ENCODE measurements at regions not wholly inside any gene's neighbourhood (a gene's known extent, or its start where the extent isn't known, plus 50 kb on each side); places are given as distances from the start of the nearest gene placed in this dataset.

DNA sequence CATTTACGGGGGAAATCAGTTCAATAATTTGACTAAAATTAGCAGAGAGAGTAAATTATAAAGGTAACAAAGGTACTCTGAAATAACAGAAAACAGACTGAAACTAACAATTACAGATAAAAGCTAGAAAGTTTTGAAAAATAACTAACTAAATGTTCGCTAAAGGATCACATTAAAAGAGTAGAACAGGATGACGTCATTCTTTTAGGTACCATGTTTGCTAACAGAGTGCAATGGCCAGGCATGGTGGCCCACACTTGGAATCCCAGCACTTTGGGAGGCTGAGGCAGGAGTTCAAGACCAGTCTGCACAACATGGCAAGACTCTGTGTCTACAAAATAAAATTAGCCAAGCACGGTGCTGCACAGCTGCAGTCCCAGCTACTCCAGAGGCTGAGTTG lies 212.3 kb upstream of the CDYL start:
- TF ChIP-seq POLR2AphosphoS5 (IDR thresholded peaks at IDR 0.05; ENCODE audit: borderline replicate concordance, low read depth, low read length) (no peak), EZH2 (IDR thresholded peaks at IDR 0.05) (no peak), FOXP2 (optimal IDR thresholded peaks at IDR 0.05; ENCODE audit: control extremely low read depth, extremely low read length, insufficient read depth) (no peak)
- Histone ChIP-seq H3K27ac (no peak overlapping the region), H3K4me3 (no peak overlapping the region), H3K9me3 (ENCODE audit: low read depth, low read length) (no peaks in the 10 kb centered on the region), H3K36me3 (ENCODE audit: insufficient read depth, low read length) (no peaks in the 10 kb centered on the region), H3K9ac (ENCODE audit: insufficient read length) (no peak overlapping the region)
- DNase-seq (ENCODE audit: low read depth, low spot score): no peak

DNA sequence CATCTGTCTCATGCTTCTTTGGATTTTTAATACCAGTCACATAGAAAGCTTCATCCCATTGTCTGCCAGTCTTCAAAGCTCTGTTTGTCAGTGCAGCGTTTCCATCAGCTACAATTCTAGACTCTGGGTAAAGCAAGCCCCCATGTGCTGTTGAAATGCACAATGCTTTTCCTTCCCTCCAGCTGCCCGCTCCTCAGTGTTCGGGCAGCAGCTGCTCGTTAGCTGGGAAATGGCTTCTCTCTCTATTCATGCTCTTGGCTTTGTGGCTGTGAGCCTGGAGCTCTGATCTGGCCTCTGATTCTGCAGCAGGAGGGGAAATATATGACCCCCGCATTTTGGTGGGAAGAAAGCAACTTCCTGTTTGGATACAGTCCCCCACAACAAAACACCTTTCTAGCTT lies 213.0 kb upstream of the CDYL start:
- no peaks in the 10 kb centered on the region for H3K9me3 ChIP-seq (ENCODE audit: low read depth, low read length)
- H3K27ac ChIP-seq: no peak overlapping the region
- no peak overlapping the region for H3K4me3 ChIP-seq
- no peak for DNase-seq (ENCODE audit: low read depth, low spot score)
- H3K9ac ChIP-seq (ENCODE audit: insufficient read length): no peak overlapping the region
- TF ChIP-seq FOXP2 (optimal IDR thresholded peaks at IDR 0.05; ENCODE audit: control extremely low read depth, extremely low read length, insufficient read depth) (no peak), EZH2 (IDR thresholded peaks at IDR 0.05) (no peak), POLR2AphosphoS5 (IDR thresholded peaks at IDR 0.05; ENCODE audit: borderline replicate concordance, low read depth, low read length) (no peak)
- no peaks in the 10 kb centered on the region for H3K36me3 ChIP-seq (ENCODE audit: insufficient read depth, low read length)

DNA sequence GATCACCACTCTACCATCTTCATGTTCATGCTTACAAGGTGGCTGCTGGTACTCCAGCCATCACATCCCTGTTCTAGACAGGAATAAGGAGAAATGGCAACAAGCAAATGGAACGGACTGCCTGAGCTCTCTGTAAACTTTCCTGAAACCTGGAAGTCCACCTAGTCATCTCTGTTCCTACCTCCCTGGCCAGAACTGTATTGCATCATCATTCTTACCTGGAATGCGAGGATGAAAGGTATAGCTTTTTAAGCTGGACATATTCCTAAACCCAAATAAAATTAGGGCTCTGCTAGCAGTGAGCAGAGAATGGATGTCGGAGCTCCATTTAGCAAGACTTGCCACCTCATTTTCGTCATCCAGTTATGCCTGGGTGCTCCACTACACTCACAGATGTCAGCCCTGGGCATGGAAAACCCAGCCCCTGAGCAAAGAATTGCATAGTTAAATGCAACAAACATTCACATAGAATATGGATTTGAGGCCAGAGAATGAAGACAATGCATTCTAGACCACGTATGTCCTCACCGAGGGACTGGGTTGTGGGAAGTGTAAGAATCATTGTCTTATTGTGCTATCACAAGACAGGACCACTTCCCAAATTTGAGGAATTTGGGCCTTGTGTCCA lies 214.3 kb upstream of the CDYL start:
- DNase-seq (ENCODE audit: low read depth, low spot score): no peak
- Histone ChIP-seq H3K36me3 (ENCODE audit: insufficient read depth, low read length) (no peaks in the 10 kb centered on the region), H3K27ac (no peak overlapping the region), H3K9me3 (ENCODE audit: low read depth, low read length) (no peaks in the 10 kb centered on the region), H3K9ac (ENCODE audit: insufficient read length) (no peak overlapping the region), H3K4me3 (no peak overlapping the region)
- TF ChIP-seq EZH2 (IDR thresholded peaks at IDR 0.05) (no peak), POLR2AphosphoS5 (IDR thresholded peaks at IDR 0.05; ENCODE audit: borderline replicate concordance, low read depth, low read length) (no peak), FOXP2 (optimal IDR thresholded peaks at IDR 0.05; ENCODE audit: control extremely low read depth, extremely low read length, insufficient read depth) (no peak)

DNA sequence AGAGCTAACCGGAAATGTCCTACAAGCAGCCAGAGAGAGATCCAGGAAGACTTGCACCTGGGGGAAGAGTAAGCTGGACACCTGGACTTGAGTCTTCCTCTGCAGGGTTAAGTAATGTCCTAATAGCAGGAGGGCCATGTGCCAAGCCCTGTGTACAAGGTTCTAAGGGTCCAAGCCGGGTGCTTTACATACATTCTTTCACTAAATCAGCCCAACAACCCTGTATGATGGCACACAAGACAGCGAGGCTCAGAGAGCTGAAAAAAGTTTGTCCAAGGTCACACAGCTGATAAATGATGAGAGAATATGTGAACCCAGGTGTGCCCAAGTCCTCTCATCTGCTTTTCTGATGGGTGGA lies 215.1 kb upstream of the CDYL start:
- H3K4me3 ChIP-seq: no peak overlapping the region
- DNase-seq (ENCODE audit: low read depth, low spot score): no peak
- no peak overlapping the region for H3K9ac ChIP-seq (ENCODE audit: insufficient read length)
- TF ChIP-seq FOXP2 (optimal IDR thresholded peaks at IDR 0.05; ENCODE audit: control extremely low read depth, extremely low read length, insufficient read depth): no peak
- H3K27ac ChIP-seq: no peak overlapping the region
- no peaks in the 10 kb centered on the region for H3K36me3 ChIP-seq (ENCODE audit: insufficient read depth, low read length)
- no peaks in the 10 kb centered on the region for H3K9me3 ChIP-seq (ENCODE audit: low read depth, low read length)

DNA sequence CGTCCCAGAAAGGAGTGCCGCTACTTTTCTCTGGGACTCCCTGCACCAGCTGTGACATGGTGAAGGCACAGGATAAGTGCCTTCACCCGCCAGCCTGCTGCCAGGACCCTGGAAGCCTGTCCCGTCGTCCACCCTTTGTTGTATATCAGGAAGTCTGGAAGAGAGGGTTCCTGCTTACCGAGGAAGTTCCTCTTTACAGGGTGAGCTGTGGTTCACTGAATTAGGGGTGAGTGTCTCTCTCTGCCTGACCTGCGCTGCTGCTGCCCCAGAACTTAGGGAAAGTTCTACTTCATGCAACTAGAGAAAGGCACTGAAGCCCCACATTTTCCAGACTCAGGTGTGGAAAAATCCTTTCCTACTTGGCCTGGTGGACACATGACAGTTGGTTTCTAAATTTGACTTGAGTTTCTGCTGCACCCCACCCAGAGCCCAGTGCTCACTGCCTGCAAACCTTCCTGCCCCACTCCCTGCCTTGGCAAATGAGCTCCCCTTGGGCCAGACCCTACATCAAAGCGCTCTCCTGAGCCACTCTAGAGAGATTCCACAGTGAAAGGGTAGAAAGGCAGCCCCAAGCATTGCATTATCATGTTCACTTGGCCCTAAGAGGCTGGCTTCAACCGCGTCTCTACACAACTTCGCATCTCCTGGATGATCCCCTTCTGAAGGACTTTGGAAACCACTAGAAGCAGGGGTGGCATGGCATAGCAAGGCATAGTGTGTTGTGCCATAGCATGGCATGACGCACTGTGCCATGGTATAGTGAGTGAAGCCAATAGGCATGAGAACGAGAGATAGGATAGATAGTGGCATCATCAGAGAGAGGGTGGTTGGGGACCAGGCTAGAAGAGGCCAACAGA lies 215.8 kb upstream of the CDYL start:
- H3K9ac ChIP-seq (ENCODE audit: insufficient read length): no peak overlapping the region
- no peak overlapping the region for H3K27ac ChIP-seq
- no peaks in the 10 kb centered on the region for H3K9me3 ChIP-seq (ENCODE audit: low read depth, low read length)
- H3K36me3 ChIP-seq (ENCODE audit: insufficient read depth, low read length): no peaks in the 10 kb centered on the region
- no peak for TF ChIP-seq FOXP2 (optimal IDR thresholded peaks at IDR 0.05; ENCODE audit: control extremely low read depth, extremely low read length, insufficient read depth)
- no peak for TF ChIP-seq POLR2AphosphoS5 (IDR thresholded peaks at IDR 0.05; ENCODE audit: borderline replicate concordance, low read depth, low read length)
- no peak for TF ChIP-seq EZH2 (IDR thresholded peaks at IDR 0.05)
- H3K4me3 ChIP-seq: no peak overlapping the region
- DNase-seq (ENCODE audit: low read depth, low spot score): no peak

DNA sequence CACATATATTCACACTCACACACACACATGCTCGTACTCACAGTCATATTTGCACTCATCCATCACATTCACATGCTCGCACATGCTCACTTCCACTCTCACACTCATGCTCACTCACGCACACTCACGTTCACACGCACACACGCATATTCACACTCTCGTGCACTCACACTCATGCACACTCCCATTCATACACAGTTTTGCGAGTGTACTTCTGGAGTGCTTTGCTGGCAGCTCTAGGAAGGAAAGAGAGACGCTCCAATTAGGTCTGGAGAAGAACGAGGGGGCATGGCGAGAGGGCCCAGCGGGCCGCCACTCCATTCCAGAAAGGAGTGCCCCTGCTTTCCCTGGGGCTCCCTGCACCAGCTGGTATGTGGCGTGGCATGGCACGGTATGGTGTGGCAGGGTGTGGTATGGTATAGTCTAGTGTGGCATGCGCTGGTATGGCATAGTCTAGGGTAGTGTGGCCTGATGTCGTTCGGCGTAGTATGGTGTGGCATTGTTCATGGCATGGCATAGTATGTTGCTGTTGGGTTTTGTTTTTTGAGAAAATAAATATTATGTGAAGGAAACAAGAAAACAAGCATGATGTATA lies 216.8 kb upstream of the CDYL start:
- no peak overlapping the region for H3K9ac ChIP-seq (ENCODE audit: insufficient read length)
- H3K4me3 ChIP-seq: no peak overlapping the region
- DNase-seq (ENCODE audit: low read depth, low spot score): no peak
- H3K9me3 ChIP-seq (ENCODE audit: low read depth, low read length): no peaks in the 10 kb centered on the region
- no peak for TF ChIP-seq EZH2 (IDR thresholded peaks at IDR 0.05)
- no peak for TF ChIP-seq POLR2AphosphoS5 (IDR thresholded peaks at IDR 0.05; ENCODE audit: borderline replicate concordance, low read depth, low read length)
- no peak for TF ChIP-seq FOXP2 (optimal IDR thresholded peaks at IDR 0.05; ENCODE audit: control extremely low read depth, extremely low read length, insufficient read depth)
- no peaks in the 10 kb centered on the region for H3K36me3 ChIP-seq (ENCODE audit: insufficient read depth, low read length)
- no peak overlapping the region for H3K27ac ChIP-seq

DNA sequence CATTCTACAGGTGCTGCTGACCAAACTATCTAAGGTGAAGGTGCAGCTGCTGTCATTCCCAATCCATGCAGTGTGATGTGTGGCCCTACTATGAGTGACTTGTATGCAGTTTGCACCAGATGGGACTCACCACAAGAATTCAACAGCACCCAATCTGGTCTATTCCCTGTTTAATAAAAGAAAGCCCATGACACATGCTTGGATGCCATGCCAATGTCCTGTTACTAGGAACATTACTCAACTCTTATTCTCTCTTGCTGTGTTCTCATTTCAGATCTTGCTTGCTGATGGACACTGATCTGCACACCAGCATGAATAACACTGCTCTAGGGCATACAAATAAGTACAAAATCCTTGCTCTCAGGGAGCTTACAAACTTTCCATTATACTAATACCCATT lies 221.6 kb upstream of the CDYL start:
- H3K4me3 ChIP-seq: no peak overlapping the region
- H3K9ac ChIP-seq (ENCODE audit: insufficient read length): no peak overlapping the region
- H3K27ac ChIP-seq: no peak overlapping the region
- H3K9me3 ChIP-seq (ENCODE audit: low read depth, low read length): no peaks in the 10 kb centered on the region
- TF ChIP-seq EZH2 (IDR thresholded peaks at IDR 0.05) (no peak), POLR2AphosphoS5 (IDR thresholded peaks at IDR 0.05; ENCODE audit: borderline replicate concordance, low read depth, low read length) (no peak), FOXP2 (optimal IDR thresholded peaks at IDR 0.05; ENCODE audit: control extremely low read depth, extremely low read length, insufficient read depth) (no peak)
- H3K36me3 ChIP-seq (ENCODE audit: insufficient read depth, low read length): no peaks in the 10 kb centered on the region
- DNase-seq (ENCODE audit: low read depth, low spot score): no peak

DNA sequence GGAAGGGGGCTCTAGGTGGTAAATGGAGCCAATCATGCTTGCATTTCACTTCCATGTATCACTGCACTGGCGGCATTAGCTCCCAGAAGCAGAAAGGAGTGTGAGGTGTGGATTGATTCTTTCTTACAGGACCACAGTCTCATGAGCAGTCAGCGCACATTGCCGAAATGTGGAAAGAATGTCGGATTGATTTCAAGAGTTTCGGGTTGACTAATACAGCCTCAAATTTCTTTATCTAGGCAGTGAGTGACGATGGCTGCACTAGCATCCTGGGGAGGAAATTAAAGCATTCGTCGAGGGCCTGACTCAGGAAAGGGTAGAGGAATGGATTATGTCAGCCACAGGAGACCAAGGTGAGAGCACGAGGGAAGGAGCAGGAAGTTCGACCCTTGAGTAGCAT lies 222.8 kb upstream of the CDYL start:
- Histone ChIP-seq H3K4me3 (no peak overlapping the region), H3K9me3 (ENCODE audit: low read depth, low read length) (no peaks in the 10 kb centered on the region), H3K36me3 (ENCODE audit: insufficient read depth, low read length) (no peaks in the 10 kb centered on the region), H3K27ac (no peak overlapping the region), H3K9ac (ENCODE audit: insufficient read length) (no peak overlapping the region)
- TF ChIP-seq EZH2 (IDR thresholded peaks at IDR 0.05) (no peak), POLR2AphosphoS5 (IDR thresholded peaks at IDR 0.05; ENCODE audit: borderline replicate concordance, low read depth, low read length) (no peak), FOXP2 (optimal IDR thresholded peaks at IDR 0.05; ENCODE audit: control extremely low read depth, extremely low read length, insufficient read depth) (no peak)
- DNase-seq (ENCODE audit: low read depth, low spot score): no peak

All from SK-N-MC (cell line).